ENCODE measurements at regions not wholly inside any gene's neighbourhood (a gene's known extent, or its start where the extent isn't known, plus 50 kb on each side); places are given as distances from the start of the nearest gene placed in this dataset.

- H3K4me3 ChIP-seq (ENCODE audit: low read depth, low read length): no peak overlapping the region
- no peak for TF ChIP-seq CTCF (conservative IDR thresholded peaks at IDR 0.05; ENCODE audit: low read depth, low read length)
- DNase-seq (ENCODE audit: low read depth): no peak
These were observed 51.7 kb upstream of the TARBP1 start for GRCh38 chr1:234530672-234531071.

- no peak for DNase-seq (ENCODE audit: low read depth)
- no peak for TF ChIP-seq CTCF (conservative IDR thresholded peaks at IDR 0.05; ENCODE audit: low read depth, low read length)
- H3K4me3 ChIP-seq (ENCODE audit: low read depth, low read length): no peak overlapping the region
These were observed 50.9 kb upstream of the TARBP1 start for GRCh38 chr1:234529950-234530237.

- no peak for TF ChIP-seq CTCF (conservative IDR thresholded peaks at IDR 0.05; ENCODE audit: low read depth, low read length)
- no peak for DNase-seq (ENCODE audit: low read depth)
- no peak overlapping the region for H3K4me3 ChIP-seq (ENCODE audit: low read depth, low read length)
These were observed 50.3 kb upstream of the TARBP1 start for GRCh38 chr1:234529095-234529949.
